ENCODE measurements at regions not wholly inside any gene's neighbourhood (a gene's known extent, or its start where the extent isn't known, plus 50 kb on each side); places are given as distances from the start of the nearest gene placed in this dataset.

- no peak for DNase-seq (ENCODE audit: low read depth in 2 of 2)
- Histone ChIP-seq H3K27ac (ENCODE audit: insufficient read depth, low read length) (no peak overlapping the region), H3K4me1 (ENCODE audit: control insufficient read depth, extremely low read depth, insufficient read depth, low read length) (no peaks in the 10 kb centered on the region), H3K79me2 (ENCODE audit: control insufficient read depth, insufficient read depth, low read length) (no peaks in the 10 kb centered on the region), H2AFZ (ENCODE audit: low read length) (no peak overlapping the region), H3K27me3 (ENCODE audit: control insufficient read depth, insufficient read depth, low read length) (no peaks in the 10 kb centered on the region), H3K36me3 (ENCODE audit: control insufficient read depth, insufficient read depth, low read length) (no peaks in the 10 kb centered on the region), H3K9me3 (ENCODE audit: control insufficient read depth, insufficient read depth, low read depth, low read length) (no peaks in the 10 kb centered on the region), H3K4me2 (ENCODE audit: extremely low read depth, insufficient read depth, low read length) (no peak overlapping the region), H3K4me3 (replicated peaks in 1 of 4; ENCODE audit: control extremely low read depth in 1 of 4, insufficient read depth in 1 of 4, low read depth in 3 of 4, low read length in 4 of 4) (no peak overlapping the region), H3K9ac (ENCODE audit: insufficient read depth, low read length) (no peak overlapping the region), H4K20me1 (ENCODE audit: control insufficient read depth, extremely low read depth, insufficient read depth, low read length) (no peaks in the 10 kb centered on the region)
- TF ChIP-seq EZH2 (IDR thresholded peaks at IDR 0.05; ENCODE audit: low read length, missing control alignments) (no peak), CTCF (conservative IDR thresholded peaks at IDR 0.05 in 1 of 2, IDR thresholded peaks at IDR 0.05 in 1 of 2; ENCODE audit: low read depth in 1 of 2, low read length in 2 of 2) (no peak)
Measured at GRCh38 chr9:126164796-126165525, 161.7 kb upstream of the MVB12B start.

GRCh38 chr9:126165755-126166154 is 160.9 kb upstream of the MVB12B start:
- no peak overlapping the region for H3K27ac ChIP-seq (ENCODE audit: insufficient read depth, low read length)
- H3K79me2 ChIP-seq (ENCODE audit: control insufficient read depth, insufficient read depth, low read length) = no peaks in the 10 kb centered on the region
- no peak overlapping the region for H3K9ac ChIP-seq (ENCODE audit: insufficient read depth, low read length)
- H3K4me3 ChIP-seq (replicated peaks in 1 of 4; ENCODE audit: control extremely low read depth in 1 of 4, insufficient read depth in 1 of 4, low read depth in 3 of 4, low read length in 4 of 4) = no peak overlapping the region
- TF ChIP-seq CTCF (conservative IDR thresholded peaks at IDR 0.05 in 1 of 2, IDR thresholded peaks at IDR 0.05 in 1 of 2; ENCODE audit: low read depth in 1 of 2, low read length in 2 of 2) (no peak), EZH2 (IDR thresholded peaks at IDR 0.05; ENCODE audit: low read length, missing control alignments) (no peak)
- H4K20me1 ChIP-seq (ENCODE audit: control insufficient read depth, extremely low read depth, insufficient read depth, low read length) = no peaks in the 10 kb centered on the region
- H2AFZ ChIP-seq (ENCODE audit: low read length) = no peak overlapping the region
- no peaks in the 10 kb centered on the region for H3K9me3 ChIP-seq (ENCODE audit: control insufficient read depth, insufficient read depth, low read depth, low read length)
- no peaks in the 10 kb centered on the region for H3K36me3 ChIP-seq (ENCODE audit: control insufficient read depth, insufficient read depth, low read length)
- no peaks in the 10 kb centered on the region for H3K4me1 ChIP-seq (ENCODE audit: control insufficient read depth, extremely low read depth, insufficient read depth, low read length)
- no peak overlapping the region for H3K4me2 ChIP-seq (ENCODE audit: extremely low read depth, insufficient read depth, low read length)
- H3K27me3 ChIP-seq (ENCODE audit: control insufficient read depth, insufficient read depth, low read length) = no peaks in the 10 kb centered on the region
- no peak for DNase-seq (ENCODE audit: low read depth in 2 of 2)

GRCh38 chr9:126166291-126166690 is 160.3 kb upstream of the MVB12B start:
- Histone ChIP-seq H3K27ac (ENCODE audit: insufficient read depth, low read length) (no peak overlapping the region), H3K36me3 (ENCODE audit: control insufficient read depth, insufficient read depth, low read length) (no peaks in the 10 kb centered on the region), H3K9ac (ENCODE audit: insufficient read depth, low read length) (no peak overlapping the region), H3K4me3 (replicated peaks in 1 of 4; ENCODE audit: control extremely low read depth in 1 of 4, insufficient read depth in 1 of 4, low read depth in 3 of 4, low read length in 4 of 4) (no peak overlapping the region), H3K9me3 (ENCODE audit: control insufficient read depth, insufficient read depth, low read depth, low read length) (no peaks in the 10 kb centered on the region), H3K27me3 (ENCODE audit: control insufficient read depth, insufficient read depth, low read length) (no peaks in the 10 kb centered on the region), H3K79me2 (ENCODE audit: control insufficient read depth, insufficient read depth, low read length) (no peaks in the 10 kb centered on the region), H4K20me1 (ENCODE audit: control insufficient read depth, extremely low read depth, insufficient read depth, low read length) (no peaks in the 10 kb centered on the region), H3K4me2 (ENCODE audit: extremely low read depth, insufficient read depth, low read length) (no peak overlapping the region), H3K4me1 (ENCODE audit: control insufficient read depth, extremely low read depth, insufficient read depth, low read length) (no peaks in the 10 kb centered on the region), H2AFZ (ENCODE audit: low read length) (no peak overlapping the region)
- no peak for TF ChIP-seq EZH2 (IDR thresholded peaks at IDR 0.05; ENCODE audit: low read length, missing control alignments)
- TF ChIP-seq CTCF (conservative IDR thresholded peaks at IDR 0.05 in 1 of 2, IDR thresholded peaks at IDR 0.05 in 1 of 2; ENCODE audit: low read depth in 1 of 2, low read length in 2 of 2) = no peak
- DNase-seq (ENCODE audit: low read depth in 2 of 2) = no peak

All from fibroblast of lung (primary cell).